ENCODE measurements at regions not wholly inside any gene's neighbourhood (a gene's known extent, or its start where the extent isn't known, plus 50 kb on each side); places are given as distances from the start of the nearest gene placed in this dataset.

- POLR2A ChIA-PET: no interaction called here
- TF ChIP-seq CBX3 (IDR thresholded peaks at IDR 0.05; ENCODE audit: low read depth): no peak
- H3K4me1 ChIP-seq (ENCODE audit: control insufficient read depth in 1 of 2, insufficient read depth in 2 of 2, low read length in 2 of 2): no peaks in the 10 kb centered on the region
- no peak overlapping the region for H3K27ac ChIP-seq (ENCODE audit: low read depth, low read length)
- H3K79me2 ChIP-seq (ENCODE audit: insufficient read depth, low read length): no peaks in the 10 kb centered on the region
- no peak overlapping the region for H2AFZ ChIP-seq (ENCODE audit: low read depth, low read length, poor library complexity, severe bottlenecking)
- H3K9me3 ChIP-seq (ENCODE audit: control insufficient read depth in 1 of 2, insufficient read depth in 1 of 2, low read depth in 1 of 2, low read length in 2 of 2): no peaks in the 10 kb centered on the region
- RAD21 ChIA-PET (ENCODE audit: low non-redundant PET in 1 of 2, low total read pairs in 2 of 2, uncharacterized antibody in 2 of 2, unreplicated experiment in 2 of 2): no interaction called here
- CTCF ChIA-PET: interaction anchor here (0.5 kb wide), 1 partner anchor 1077 kb away, joined by 3 read pairs; no protein-coding TSS in a partner anchor
- H3K27me3 ChIP-seq (ENCODE audit: insufficient read depth, low read length): peaks cover 48% of the 10 kb centered on the region
- H4K20me1 ChIP-seq (ENCODE audit: insufficient read depth): no peaks in the 10 kb centered on the region
- DNase-seq (ENCODE audit: low read depth, low spot score): no peak
- no peaks in the 10 kb centered on the region for H3K9me2 ChIP-seq (ENCODE audit: insufficient read depth)
- no peak overlapping the region for H3K4me3 ChIP-seq (replicated peaks in 1 of 2; ENCODE audit: low read depth in 1 of 2, low read length in 2 of 2)
- no TSS peak for BruUV-seq (replicated peaks)
- H3K36me3 ChIP-seq (ENCODE audit: control insufficient read depth in 1 of 2, insufficient read depth in 2 of 2, low read length in 2 of 2): no peaks in the 10 kb centered on the region
- ATAC-seq: no peak
- no peak overlapping the region for H3K4me2 ChIP-seq (ENCODE audit: low read length)
- H3K9ac ChIP-seq (ENCODE audit: low read length): no peak overlapping the region
- intact Hi-C loops (cut with micrococcal nuclease): no loop called here
These were observed 154.9 kb upstream of the CCND2 start for GRCh38 chr12:4118601-4119156.

- no peak overlapping the region for H3K4me2 ChIP-seq (ENCODE audit: low read length)
These were observed 155.5 kb upstream of the CCND2 start for GRCh38 chr12:4118017-4118510.

More at GRCh38 chr12:4118017-4118510, 155.5 kb upstream of the CCND2 start:
- peaks cover 42% of the 10 kb centered on the region for H3K27me3 ChIP-seq (ENCODE audit: insufficient read depth, low read length)
- H3K9me3 ChIP-seq (ENCODE audit: control insufficient read depth in 1 of 2, insufficient read depth in 1 of 2, low read depth in 1 of 2, low read length in 2 of 2): no peaks in the 10 kb centered on the region
- no TSS peak for BruUV-seq (replicated peaks)
- no peak overlapping the region for H3K9ac ChIP-seq (ENCODE audit: low read length)
- no peaks in the 10 kb centered on the region for H4K20me1 ChIP-seq (ENCODE audit: insufficient read depth)
- TF ChIP-seq JUND (IDR thresholded peaks at IDR 0.05) (no peak), EZH2phosphoT487 (IDR thresholded peaks at IDR 0.05; ENCODE audit: borderline replicate concordance) (no peak)
- H3K9me2 ChIP-seq (ENCODE audit: insufficient read depth): no peaks in the 10 kb centered on the region
- intact Hi-C loops (cut with micrococcal nuclease): no loop called here
- no peak overlapping the region for H3K4me3 ChIP-seq (replicated peaks in 1 of 2; ENCODE audit: low read depth in 1 of 2, low read length in 2 of 2)
- no peak overlapping the region for H2AFZ ChIP-seq (ENCODE audit: low read depth, low read length, poor library complexity, severe bottlenecking)
- ChIA-PET POLR2A (no interaction called here), RAD21 (ENCODE audit: low non-redundant PET in 1 of 2, low total read pairs in 2 of 2, uncharacterized antibody in 2 of 2, unreplicated experiment in 2 of 2) (no interaction called here), CTCF (interaction anchor here (0.5 kb wide), 1 partner anchor 1077 kb away, joined by 3 read pairs; no protein-coding TSS in a partner anchor)
- no peak overlapping the region for H3K27ac ChIP-seq (ENCODE audit: low read depth, low read length)
- H3K79me2 ChIP-seq (ENCODE audit: insufficient read depth, low read length): no peaks in the 10 kb centered on the region
- H3K36me3 ChIP-seq (ENCODE audit: control insufficient read depth in 1 of 2, insufficient read depth in 2 of 2, low read length in 2 of 2): no peaks in the 10 kb centered on the region
- no peak for ATAC-seq
- no peak for DNase-seq (ENCODE audit: low read depth, low spot score)
- H3K4me1 ChIP-seq (ENCODE audit: control insufficient read depth in 1 of 2, insufficient read depth in 2 of 2, low read length in 2 of 2): no peaks in the 10 kb centered on the region

Data from HCT116 (cell line).